ENCODE measurements at regions not wholly inside any gene's neighbourhood (a gene's known extent, or its start where the extent isn't known, plus 50 kb on each side); places are given as distances from the start of the nearest gene placed in this dataset.

DNA sequence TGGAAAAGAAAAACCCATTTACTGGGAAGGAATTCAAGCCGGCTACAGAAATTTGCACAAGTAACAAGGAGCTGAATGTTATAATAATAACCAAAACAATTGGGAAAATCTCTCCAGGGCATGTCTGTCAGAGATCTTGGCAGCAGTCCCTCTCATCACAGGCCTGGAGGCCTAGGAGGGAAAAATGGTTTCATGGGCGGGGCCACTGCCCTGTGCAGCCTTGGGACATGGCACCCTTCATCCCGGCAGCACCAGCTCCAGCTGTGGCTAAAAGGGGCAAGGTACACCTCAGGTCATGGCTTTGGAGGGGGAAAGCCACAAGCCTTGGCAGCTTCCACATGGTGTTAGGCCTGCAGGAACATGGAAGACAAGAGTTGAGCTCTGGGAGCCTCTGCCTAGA lies 513.1 kb upstream of the CNKSR2 start:
- no peak for DNase-seq

DNA sequence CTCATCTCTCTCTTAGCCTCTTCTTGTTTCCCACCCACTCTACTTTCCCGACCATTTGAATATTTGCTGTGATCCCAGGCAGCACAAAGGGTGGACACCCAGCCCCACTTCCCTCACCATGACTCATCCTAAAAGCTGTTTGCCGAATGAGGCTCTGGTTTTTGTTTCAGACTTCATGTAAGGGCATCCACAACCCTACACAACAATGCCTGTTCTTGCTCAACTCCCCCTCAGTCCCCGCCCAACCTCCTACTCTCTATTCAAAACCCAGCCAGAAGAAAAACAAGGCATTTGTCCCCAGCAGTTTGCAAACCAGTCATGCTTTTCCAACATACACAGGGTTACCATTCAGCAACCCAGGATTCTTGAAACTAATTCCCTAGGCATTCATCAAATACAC lies 516.5 kb upstream of the CNKSR2 start:
- DNase-seq = no peak

- DNase-seq = no peak
Measured at GRCh38 chrX:20838477-20838876, 535.7 kb upstream of the CNKSR2 start.

DNA sequence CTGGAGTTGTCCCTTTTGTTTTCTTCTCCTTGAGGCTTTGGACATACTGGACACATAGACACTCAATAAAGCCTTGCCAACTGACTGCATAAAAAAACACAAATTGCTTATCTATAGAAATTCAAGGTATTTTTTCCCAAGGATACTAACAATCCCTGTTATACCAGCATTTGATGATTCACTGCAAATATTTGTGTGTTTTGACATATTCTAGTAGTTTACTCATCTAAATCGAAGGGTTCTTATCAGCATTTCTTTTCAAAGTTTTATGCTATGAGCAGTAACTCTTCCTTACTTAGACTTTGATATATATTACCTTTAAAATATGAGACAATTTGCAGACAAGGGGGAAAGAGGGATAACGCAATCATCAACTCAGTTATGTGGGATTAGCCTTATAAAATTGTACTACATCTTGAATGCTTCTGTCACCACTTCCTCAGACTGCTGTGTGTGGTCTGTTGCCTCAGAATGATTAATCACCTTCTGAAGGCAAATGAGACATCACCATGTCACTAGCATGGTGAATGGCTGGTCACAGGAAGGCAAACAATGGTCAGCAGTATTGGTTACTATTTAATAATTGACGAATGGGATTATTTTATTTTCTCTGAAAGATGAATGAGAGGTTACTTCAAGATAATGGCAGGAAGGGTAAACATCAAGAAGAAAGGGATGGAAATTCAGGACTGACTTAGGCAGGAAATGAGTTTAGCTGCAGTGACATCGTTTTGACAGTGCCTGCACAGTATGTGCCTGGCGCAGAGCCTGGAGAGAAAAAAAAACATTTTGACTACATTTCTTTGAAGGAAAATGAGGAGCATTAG lies 544.3 kb upstream of the CNKSR2 start:
- no peak for DNase-seq

GRCh38 chrX:20825984-20826383 lies 548.2 kb upstream of the CNKSR2 start:
- no peak for DNase-seq

DNA sequence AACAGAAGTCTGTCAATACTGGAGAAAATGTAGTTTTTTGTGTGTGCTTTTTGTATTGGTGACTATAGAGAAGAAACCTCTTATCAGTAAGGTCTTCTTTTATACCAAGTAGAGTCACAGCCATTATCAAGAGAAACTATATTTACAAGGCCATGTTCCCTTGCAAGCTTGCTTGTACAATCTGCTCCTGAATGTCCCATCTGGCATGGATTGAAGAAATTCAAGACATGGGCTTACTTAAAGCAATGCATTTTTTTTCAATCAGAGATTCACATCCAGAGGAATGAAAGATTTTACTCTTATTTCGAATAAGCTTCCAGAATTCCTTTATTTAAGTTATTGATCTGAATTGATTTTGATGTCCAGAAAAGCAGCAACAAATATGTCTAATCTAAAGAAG lies 537.3 kb upstream of the RPS6KA3 start:
- DNase-seq = no peak

DNA sequence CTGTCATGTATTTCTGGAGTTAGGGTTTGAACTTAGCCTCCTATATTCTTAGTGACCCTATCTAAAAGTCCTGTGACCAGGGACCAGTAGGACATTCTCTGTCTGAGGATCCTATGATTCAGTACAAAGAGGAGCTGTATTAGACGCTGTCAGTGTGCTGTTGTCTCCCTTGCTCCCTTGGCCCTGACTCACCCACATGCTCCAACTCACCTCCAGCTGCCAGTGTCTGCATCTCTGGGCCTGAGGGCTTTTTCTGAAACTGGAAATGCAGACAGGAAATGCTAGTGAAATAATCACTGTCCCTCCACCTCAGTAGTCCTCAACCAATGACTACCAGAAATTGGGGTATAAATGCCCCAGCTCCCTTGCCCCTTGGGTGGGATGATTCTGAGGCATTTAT lies 535.3 kb upstream of the RPS6KA3 start:
- DNase-seq = no peak

DNA sequence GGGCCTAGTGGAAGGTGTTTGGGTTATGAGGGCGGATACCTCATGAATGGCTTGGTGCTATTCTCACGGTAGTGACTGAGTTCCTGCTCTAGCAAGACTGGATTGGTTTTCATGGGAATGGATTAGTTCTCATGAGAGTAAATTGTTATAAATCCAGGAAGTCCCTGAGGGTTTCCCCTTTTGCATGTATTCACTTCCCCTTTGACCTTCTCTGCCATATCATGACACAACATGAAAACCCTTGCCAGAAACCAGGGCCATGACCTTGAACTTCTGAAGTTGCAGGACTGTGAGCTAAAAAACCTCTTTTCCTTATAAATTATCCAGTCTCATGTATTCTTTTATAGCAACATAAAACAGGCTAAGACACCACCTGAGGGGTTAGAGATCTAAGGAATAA lies 529.7 kb upstream of the RPS6KA3 start:
- no peak for DNase-seq

DNA sequence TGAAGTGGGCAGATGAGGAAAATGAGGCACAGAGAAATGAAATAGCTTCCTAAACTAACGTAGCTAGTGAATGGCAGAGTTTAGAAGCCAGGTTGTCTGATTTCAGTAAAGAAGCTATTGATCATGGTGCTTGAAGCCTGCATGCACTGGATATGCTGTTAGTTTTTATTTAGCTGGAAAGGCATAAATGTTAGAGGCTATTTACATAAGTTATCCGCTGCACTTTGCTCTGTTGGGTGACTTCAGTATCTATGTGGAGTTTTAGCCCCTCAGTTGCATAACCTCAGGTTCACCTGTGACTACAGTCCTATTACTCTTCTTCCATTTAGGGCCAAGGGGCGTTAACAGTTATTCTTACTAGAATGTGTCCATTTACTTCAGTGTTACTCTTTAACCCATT lies 522.4 kb upstream of the RPS6KA3 start:
- DNase-seq = no peak

DNA sequence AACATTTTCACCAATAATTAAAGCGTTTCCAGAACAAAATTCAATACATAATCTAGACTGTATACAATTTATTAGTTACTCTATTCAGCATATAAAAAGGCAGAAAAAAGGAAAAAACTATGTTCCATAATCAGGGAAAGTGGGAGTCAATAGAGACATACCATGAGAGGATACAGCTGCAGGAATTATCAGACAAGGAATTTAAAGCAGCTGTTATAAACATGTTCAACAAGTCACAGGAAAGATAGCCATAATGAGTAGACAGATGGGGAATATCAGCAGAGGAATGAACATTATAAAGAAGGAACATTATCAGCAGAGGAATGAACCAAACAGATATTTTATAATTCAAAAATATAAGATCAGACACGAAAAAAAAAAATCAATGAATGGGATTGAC lies 500.6 kb upstream of the RPS6KA3 start:
- DNase-seq = no peak

- no peak for DNase-seq
Measured at GRCh38 chrX:20756585-20756984, 489.9 kb upstream of the RPS6KA3 start.

- DNase-seq = no peak
Measured at GRCh38 chrX:20753076-20753475, 486.4 kb upstream of the RPS6KA3 start.

DNA sequence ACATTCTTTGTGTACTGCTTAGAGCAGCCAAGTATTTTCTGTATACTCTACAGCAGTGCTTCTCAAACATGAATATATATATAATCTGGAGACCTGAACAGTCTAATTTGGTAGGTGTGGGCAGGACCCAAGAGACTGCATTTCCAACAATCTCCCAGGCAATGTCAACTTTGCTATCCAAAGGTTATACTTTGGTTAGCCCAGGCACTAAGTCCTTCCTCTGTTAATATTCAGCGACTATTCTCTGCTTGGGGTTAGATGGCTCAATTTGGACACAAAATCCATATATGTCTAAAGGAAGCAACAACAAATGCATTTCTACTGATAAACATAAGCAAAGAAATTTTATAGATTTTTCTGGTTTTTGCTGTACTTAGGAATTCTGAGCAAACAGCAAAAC lies 480.0 kb upstream of the RPS6KA3 start:
- DNase-seq = no peak

GRCh38 chrX:20743046-20743445 lies 476.3 kb upstream of the RPS6KA3 start:
- DNase-seq = no peak

DNA sequence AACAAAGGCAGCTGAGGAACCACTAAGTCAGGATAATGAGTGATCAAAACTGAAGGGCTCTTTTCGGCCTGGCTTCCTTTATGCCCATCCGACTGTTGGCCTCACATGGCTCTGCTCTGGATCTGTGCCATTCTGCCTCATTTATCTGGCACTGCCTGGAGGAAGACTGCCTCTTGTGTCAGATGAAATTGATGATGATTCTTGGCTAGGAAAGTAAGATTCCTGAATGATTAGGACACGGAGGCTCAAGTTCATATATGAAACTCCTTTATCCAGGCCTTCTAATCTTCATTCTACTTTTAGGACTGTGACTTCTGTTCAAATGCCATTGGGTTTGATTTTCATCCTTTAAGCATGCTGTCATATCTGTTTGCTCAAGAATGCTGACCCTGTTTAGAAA lies 475.4 kb upstream of the RPS6KA3 start:
- no peak for DNase-seq

DNA sequence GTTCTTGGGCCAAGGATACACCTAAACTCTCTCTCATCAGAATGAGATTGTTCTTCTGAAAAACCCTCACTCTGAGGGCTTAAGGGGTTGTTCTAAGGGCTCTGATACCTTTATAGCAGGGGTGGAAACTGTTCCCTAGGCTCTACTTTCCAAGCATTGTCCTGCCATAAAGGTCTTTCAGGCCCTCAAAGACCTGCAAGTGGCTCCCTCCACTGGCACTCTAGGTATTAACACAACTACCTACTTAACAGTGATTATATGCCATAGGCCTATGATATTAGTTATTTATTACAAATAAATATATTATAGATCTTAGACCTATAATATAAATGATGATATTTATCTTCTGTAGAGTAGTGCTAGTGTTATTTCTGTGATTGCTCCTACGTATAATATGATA lies 473.7 kb upstream of the RPS6KA3 start:
- DNase-seq = no peak

GRCh38 chrX:20739038-20739745 lies 472.5 kb upstream of the RPS6KA3 start:
- DNase-seq = no peak

- no peak for DNase-seq
Measured at GRCh38 chrX:20729416-20729815, 462.7 kb upstream of the RPS6KA3 start.

- DNase-seq = no peak
Measured at GRCh38 chrX:20727447-20727846, 460.7 kb upstream of the RPS6KA3 start.

- DNase-seq = no peak
Measured at GRCh38 chrX:20720954-20721626, 454.4 kb upstream of the RPS6KA3 start.

DNA sequence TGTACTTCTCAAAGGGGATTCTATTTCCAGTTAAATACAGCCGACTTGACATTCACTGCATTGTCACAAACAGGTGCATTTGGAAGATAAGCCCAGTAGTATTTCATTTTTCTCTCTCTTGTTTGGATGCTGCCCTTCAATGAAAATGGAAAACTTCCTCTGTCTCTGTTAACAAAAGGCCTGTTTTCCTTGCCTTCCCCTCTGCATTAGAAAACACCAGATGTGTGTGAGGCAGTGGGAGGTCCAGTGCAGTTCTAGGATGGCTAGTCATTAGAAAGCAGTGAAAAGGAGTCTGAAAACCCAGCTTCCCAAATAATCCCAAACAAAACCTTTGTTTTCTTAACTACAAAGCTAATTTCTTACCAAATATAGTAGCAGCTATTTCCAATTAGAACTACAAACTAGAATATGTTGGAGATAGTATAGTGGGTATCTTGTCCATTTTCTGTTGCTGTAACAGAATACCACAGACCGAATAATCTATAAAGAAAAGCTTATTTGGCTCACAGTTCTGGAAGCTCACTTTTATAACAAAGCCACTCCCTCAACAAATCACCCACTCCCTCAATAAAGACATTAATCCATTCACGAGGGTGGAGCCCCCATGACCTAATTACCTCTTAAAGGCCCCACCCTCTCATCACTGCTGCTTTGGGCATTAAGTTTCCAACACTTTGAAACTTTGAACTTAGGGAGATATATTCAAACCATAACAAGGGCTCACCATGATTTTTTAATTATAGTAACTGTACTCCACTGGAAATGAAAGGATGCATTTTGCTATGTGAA lies 452.1 kb upstream of the RPS6KA3 start:
- no peak for DNase-seq

DNA sequence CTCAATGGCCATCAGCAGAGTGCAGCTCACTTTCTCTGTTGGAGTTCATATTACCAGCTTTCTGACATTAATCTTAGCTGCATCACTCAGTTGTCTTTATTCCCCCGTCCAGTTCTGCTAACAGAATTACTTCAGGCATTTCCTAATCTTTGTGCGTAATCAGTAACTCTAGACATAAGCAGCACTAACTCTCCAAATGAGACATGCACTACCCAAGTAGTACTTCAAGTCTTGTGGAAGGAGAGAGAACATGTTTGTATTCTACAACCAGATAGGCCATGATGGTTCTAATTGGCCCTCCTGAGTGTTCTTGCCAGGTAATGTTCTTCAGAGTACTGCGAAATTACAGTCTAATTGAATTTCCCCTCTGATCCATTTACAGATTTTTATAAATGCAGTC lies 448.5 kb upstream of the RPS6KA3 start:
- no peak for DNase-seq

DNA sequence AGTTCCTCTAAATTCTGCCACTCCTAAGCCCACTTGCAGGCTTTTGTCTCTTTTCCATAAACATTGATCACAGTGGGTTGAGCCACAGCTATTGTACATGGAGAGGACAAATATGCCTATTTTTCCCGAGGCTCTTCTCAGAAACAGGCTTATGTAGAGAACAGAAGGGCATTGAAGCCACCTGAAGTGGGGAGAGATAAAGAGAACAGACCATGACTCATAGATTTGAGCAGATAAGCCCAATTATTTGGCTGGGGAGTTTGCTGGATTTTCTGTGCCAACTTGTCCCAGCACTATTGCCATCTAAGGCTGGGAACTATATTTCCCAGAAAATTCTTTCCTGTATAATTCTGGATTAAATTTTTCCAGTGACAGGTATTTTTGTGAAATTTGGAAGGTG lies 446.1 kb upstream of the RPS6KA3 start:
- DNase-seq = no peak

Measured in T-helper 1 cell (primary cell).